Activated CD8-positive, alpha-beta memory T cell treated with anti-CD3 and anti-CD28 coated beads, Interleukin-2, amount 50 U/mL, for 4 hours (primary cell): ENCODE measurements at regions not wholly inside any gene's neighbourhood (a gene's known extent, or its start where the extent isn't known, plus 50 kb on each side); places are given as distances from the start of the nearest gene placed in this dataset.
"Not testable (repeated sequence)": the region's sequence is repeated elsewhere in the genome, so short reads cannot be mapped to it uniquely, and the experiment has no call there.

ENCODE experiments used
- DNase-seq: peaks from one replicate; pipeline ENCODE4 v3.0.0-alpha.2; 2020

- DNase-seq: not testable (repeated sequence)
Measured at GRCh38 chr7:35853194-35853593, 52.3 kb downstream of the SEPTIN7 start.

GRCh38 chr7:35854311-35854710 is 53.5 kb downstream of the SEPTIN7 start:
- DNase-seq: no peak

- DNase-seq: no peak
Measured at GRCh38 chr7:35856175-35856574, 55.3 kb downstream of the SEPTIN7 start.

- DNase-seq: no peak
Measured at GRCh38 chr7:35860664-35861063, 59.8 kb downstream of the SEPTIN7 start.

- DNase-seq: no peak
Measured at GRCh38 chr7:35865287-35865686, 64.4 kb downstream of the SEPTIN7 start.

GRCh38 chr7:35866186-35866585 is 65.3 kb downstream of the SEPTIN7 start:
- DNase-seq: no peak

GRCh38 chr7:35869117-35869516 is 68.3 kb downstream of the SEPTIN7 start:
- not testable (repeated sequence) for DNase-seq

GRCh38 chr7:35869810-35870209 is 69.0 kb downstream of the SEPTIN7 start:
- DNase-seq: no peak

GRCh38 chr7:35871856-35872255 is 71.0 kb downstream of the SEPTIN7 start:
- no peak for DNase-seq

- DNase-seq: no peak
Measured at GRCh38 chr7:35874886-35875285, 74.0 kb downstream of the SEPTIN7 start.

GRCh38 chr7:35875292-35875691 is 74.4 kb downstream of the SEPTIN7 start:
- DNase-seq: no peak

- DNase-seq: no peak
Measured at GRCh38 chr7:35878351-35878750, 77.5 kb downstream of the SEPTIN7 start.

GRCh38 chr7:35887430-35887829 is 86.6 kb downstream of the SEPTIN7 start:
- not testable (repeated sequence) for DNase-seq

GRCh38 chr7:35889001-35889400 is 88.1 kb downstream of the SEPTIN7 start:
- no peak for DNase-seq

GRCh38 chr7:35889870-35890269 is 89.0 kb downstream of the SEPTIN7 start:
- DNase-seq: no peak

GRCh38 chr7:35891004-35891830 is 90.4 kb downstream of the SEPTIN7 start:
- DNase-seq: no peak

- no peak for DNase-seq
Measured at GRCh38 chr7:35893649-35894048, 92.8 kb downstream of the SEPTIN7 start.

GRCh38 chr7:35894721-35895120 is 93.9 kb downstream of the SEPTIN7 start:
- no peak for DNase-seq

- no peak for DNase-seq
Measured at GRCh38 chr7:35900651-35901050, 99.8 kb downstream of the SEPTIN7 start.

GRCh38 chr7:35905555-35905954 is 104.7 kb downstream of the SEPTIN7 start:
- no peak for DNase-seq

GRCh38 chr7:35906191-35906908 is 105.5 kb downstream of the SEPTIN7 start:
- DNase-seq: peak; percentile 63

- DNase-seq: no peak
Measured at GRCh38 chr7:35908331-35909216, 107.7 kb downstream of the SEPTIN7 start.

- no peak for DNase-seq
Measured at GRCh38 chr7:35909870-35910357, 109.1 kb downstream of the SEPTIN7 start.
